ENCODE measurements at regions not wholly inside any gene's neighbourhood (a gene's known extent, or its start where the extent isn't known, plus 50 kb on each side); places are given as distances from the start of the nearest gene placed in this dataset.
"Not testable (repeated sequence)": the region's sequence is repeated elsewhere in the genome, so short reads cannot be mapped to it uniquely, and the experiment has no call there.

DNA sequence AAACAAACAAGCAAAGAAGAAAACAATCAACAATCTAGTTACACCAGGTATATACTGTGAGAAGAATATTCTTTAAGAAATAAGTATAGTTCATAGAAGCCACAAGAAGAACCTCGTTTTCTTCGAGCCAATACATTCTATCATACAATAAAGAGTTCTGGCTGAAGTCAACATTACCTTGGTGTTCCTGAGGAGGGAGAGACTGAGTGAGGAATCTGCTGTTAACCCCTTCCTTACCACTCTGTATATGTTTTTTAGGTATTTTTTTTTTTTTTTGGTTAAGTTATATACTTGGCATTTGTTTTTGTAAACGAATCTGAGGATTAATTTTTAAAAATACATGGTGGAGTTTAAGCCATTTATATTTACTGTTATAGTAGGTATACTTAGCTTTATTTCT, 412.5 kb downstream of the NUP35 start:
- no peak for DNase-seq

- no peak for DNase-seq
Observed at GRCh38 chr2:183541766-183542165, 417.5 kb downstream of the NUP35 start.

- no peak for DNase-seq
Observed at GRCh38 chr2:183542606-183543005, 418.4 kb downstream of the NUP35 start.

DNA sequence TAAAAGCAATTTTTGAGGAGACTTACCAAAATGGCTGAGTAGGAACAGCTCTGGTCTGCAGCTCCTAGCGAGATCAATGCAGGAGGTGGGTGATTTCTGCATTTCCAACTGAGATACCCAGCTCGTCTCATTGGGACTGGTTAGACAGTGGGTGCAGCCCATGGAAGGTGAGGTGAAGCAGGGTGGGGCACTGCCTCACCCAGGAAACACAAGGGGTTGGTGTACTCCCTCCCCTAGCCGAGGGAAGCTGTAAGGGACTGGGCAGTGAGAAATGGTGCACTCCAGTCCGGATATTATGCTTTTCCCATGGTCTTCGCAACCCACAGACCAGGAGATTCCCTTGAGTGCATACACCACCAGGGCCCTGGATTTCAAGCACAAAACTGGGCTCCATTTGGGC, 419.0 kb downstream of the NUP35 start:
- no peak for DNase-seq

- DNase-seq, result no peak
Observed at GRCh38 chr2:183543731-183544130, 419.5 kb downstream of the NUP35 start.

DNA sequence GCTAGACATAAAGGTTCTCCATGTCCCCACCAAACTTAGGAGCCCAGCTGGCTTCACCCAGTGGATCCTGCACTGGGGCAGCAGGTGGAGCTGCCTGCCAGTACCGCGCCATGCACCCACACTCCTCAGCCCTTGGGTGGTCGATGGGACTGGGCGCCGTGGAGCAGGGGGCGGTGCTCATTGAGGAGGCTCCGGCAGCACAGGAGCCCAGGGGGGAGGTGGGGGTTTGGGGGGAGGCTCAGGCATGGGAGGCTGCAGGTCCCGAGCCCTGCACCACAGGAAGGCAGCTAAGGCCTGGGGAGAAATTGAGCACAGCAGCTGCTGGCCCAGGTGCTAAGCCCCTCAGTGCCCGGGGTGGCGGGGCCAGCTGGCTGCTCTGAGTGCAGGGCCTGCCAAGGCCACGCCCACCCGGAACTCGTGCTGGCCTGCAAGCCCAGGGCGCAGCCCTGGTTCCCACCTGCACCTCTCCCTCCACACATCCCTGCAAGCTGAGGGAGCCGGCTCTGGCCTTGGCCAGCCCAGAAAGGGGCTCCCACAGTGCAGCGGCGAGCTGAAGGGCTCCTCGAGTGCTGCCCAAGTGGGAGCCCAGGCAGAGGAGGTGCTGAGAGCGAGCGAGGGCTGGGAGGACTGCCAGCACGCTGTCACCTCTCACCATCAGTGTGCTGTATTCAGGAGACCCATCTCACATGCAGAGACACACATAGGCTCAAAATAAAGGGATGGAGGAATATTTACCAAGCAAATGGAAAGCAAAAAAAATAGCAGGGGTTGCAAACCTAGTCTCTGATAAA, 422.5 kb downstream of the NUP35 start:
- not testable (repeated sequence) for DNase-seq

- DNase-seq, result no peak
Observed at GRCh38 chr2:183552716-183553115, 428.5 kb downstream of the NUP35 start.

DNA sequence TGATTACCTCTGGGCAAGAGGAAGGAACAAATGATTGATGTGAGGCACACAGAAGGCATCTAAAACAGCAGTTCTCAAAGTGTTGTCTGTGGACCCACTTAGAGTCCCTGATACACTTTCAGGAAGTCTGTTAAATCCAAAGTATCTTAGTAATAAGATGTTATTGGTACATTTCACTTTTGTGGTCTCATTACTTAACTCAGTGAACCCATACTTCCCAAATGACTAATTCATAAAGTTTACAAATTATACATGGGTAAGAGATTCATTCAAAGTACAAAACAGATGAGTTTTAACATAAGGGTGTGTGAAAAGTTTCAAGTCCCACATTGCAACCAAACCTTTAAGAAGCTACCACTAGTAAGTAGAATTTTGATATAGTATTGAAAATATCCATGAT, 440.5 kb downstream of the NUP35 start:
- no peak for DNase-seq

- no peak for DNase-seq
Observed at GRCh38 chr2:183575481-183575880, 451.2 kb downstream of the NUP35 start.

GRCh38 chr2:183579686-183580085, 455.4 kb downstream of the NUP35 start:
- DNase-seq, result no peak

- DNase-seq, result no peak
Observed at GRCh38 chr2:183592271-183592670, 468.0 kb downstream of the NUP35 start.

DNA sequence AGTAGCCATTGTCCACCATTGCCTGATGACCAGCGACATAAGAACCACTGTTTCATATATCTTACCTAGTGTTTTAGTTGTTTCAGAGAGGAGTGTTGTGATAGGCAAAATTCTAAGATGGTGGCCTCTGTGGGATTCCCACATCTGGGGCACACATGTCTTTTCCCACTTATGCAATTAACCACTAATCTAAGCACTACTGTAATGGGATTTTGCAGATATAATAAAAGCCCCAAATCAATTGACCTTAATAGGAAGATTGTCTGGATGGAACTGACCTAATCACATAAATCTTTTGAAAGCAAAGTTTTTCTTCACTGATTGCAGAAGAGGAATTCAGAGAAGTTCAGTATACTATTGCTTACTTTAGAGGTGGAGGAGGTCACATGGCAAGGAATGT, 469.9 kb downstream of the NUP35 start:
- DNase-seq, result no peak

GRCh38 chr2:183597841-183598240, 473.6 kb downstream of the NUP35 start:
- DNase-seq, result no peak

DNA sequence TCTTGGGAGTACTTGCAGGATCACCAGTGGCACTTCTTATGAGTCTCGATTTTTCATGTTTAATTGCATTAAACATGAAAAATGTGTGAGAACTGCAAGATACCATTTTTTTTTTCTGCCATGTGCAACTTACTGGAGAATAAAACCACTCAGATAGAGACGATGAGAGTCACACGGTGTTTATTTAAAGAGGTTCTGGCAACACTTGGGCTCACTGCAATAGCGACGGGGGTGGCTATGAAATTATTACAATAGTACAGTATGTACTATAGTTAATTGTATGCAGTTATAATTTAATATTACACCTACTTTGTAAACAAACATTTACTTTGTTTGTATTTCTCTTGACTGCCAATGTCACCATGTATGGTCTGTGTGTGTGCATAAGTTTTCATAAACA, 479.8 kb downstream of the NUP35 start:
- peak; percentile 18 for DNase-seq

DNA sequence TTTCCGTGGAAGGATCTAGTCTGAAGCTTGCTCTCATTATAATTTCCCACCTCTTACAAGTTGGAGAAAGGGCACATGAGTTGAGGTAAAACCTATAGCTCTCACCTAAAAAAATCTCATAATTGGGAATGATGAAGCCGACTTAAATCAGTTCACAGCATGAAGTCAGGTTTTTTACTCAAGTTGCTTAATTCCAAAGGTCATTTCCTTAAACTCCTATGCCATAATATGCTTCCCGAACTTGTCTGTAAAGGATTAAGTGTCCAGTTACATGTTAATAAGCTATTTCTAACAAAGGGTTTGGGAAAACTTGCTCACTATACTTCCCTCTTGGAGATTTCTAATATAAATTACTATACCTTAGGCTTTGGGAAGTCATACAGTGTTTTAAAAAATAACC, 481.2 kb downstream of the NUP35 start:
- no peak for DNase-seq

DNA sequence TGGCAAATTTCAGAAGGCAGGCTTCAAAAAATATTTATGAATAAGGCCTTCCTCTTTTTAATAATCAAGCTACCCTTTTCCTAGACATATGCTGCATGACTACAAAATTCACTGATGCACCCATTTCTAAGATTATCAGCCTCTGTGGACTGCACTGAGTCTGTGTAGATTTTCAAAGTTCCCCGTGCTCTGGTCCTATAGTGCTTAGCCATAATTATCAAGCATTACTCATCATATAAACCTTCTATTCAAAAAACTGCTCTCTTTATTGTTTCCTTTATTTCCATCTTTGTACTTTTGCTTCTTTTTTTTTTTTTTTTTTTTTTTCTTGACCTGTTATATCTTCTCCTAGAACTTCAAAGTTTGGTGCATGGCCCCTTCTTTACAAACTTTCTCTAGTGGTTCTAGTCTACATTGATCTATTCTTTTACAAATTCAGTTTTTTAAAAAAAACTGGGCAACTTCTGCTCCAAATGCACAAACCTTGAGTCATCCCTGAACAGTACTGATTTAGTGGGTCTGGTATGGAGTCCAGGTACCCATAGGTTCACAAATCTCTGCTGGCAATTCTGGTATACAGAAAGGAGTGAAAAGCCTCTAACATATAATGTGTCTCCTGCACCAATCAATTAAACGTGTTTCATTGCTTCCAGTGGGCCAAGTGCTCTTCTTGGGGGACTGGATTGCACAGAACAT, 481.9 kb downstream of the NUP35 start:
- DNase-seq, result no peak

DNA sequence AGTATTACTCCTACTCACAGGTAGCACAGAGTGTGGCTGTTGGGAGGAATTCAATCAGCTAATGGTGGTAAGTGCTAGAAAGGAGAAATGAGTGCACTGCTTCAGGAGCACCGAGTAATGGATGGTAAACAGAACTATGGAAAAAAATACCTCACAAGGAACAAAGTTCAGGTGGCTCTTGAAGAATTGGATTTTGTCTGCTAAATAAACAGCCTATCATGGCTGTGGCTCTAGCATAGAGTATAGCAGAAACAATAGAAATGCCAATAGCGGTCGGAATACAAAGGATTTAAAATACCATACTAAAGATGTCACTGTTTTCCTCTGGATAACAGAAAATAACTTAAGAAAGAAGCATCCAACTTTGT, 482.5 kb downstream of the NUP35 start:
- DNase-seq, result no peak

- no peak for DNase-seq
Observed at GRCh38 chr2:183607995-183608394, 483.8 kb downstream of the NUP35 start.

GRCh38 chr2:183608747-183609146, 484.5 kb downstream of the NUP35 start:
- DNase-seq, result no peak

GRCh38 chr2:183610724-183611123, 486.5 kb downstream of the NUP35 start:
- no peak for DNase-seq

DNA sequence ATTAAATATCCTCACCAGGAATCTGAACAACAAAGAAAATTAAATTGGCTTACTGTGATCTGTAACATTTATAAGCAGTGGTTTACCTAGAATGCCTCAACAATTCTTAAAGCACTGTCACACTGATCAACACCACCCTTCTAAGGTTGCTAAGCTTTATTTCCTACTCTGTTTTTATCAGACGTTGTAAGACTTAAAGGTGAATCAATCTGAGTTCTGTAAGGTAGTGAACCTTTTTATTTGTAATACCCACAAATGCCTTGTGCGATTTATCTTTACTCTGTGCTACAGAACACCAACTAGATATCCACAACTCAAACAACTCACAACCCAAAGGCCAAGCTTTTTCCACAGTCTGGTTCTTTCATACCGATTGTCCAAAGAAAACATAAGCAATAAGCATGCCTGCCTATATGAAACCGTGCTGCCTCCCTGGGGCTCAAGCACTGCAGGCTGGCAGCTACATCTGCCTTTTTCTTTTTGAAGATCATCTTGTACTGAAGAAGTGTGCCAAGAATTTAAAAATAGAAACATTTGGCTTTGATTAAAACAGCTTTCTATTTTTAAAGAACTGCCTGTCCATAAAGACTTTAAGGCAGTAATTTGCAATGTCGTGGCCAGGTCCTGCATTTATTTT, 490.7 kb downstream of the NUP35 start:
- DNase-seq, result peak; percentile 28

GRCh38 chr2:183623227-183623626, 499.0 kb downstream of the NUP35 start:
- no peak for DNase-seq

DNA sequence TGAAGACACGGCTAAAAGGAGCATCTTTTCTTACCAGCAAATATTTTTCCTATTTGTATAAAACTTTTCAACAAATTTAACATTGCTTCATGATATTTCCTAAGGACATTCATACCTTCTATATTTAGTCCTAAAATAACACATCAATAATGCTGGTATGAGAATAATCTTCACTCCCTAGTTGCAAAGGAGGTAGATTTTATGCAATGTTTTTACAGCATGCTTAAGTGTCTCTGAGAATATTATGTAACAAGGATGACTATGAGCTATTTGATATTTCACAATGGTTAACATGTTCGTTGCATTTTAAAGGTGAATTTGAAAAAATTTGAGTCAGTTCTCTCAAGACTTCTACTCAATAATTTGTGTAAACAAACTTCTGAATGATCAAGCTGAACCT, 506.7 kb downstream of the NUP35 start:
- no peak for DNase-seq

GRCh38 chr2:183656121-183656520, 531.9 kb downstream of the NUP35 start:
- no peak for DNase-seq
